Skeletal muscle satellite cell (primary cell): ENCODE measurements at regions not wholly inside any gene's neighbourhood (a gene's known extent, or its start where the extent isn't known, plus 50 kb on each side); places are given as distances from the start of the nearest gene placed in this dataset.

ENCODE experiments used
- H3K27me3 ChIP-seq: 2 replicates; pipeline ENCODE4 v1.7.0; 2013; ENCODE audit warnings: low read length; ENCODE audit not compliant: control insufficient read depth, insufficient read depth
- H3K36me3 ChIP-seq: 2 replicates; pipeline ENCODE4 v1.7.0; 2013; ENCODE audit warnings: mild to moderate bottlenecking, control low read depth, low read length; ENCODE audit not compliant: insufficient read depth
- H3K4me1 ChIP-seq: 2 replicates; pipeline ENCODE4 v1.7.0; 2013; ENCODE audit warnings: low read length; ENCODE audit not compliant: control insufficient read depth, insufficient read depth
- H3K4me2 ChIP-seq: 2 replicates; pipeline ENCODE4 v1.7.0; 2013; ENCODE audit warnings: mild to moderate bottlenecking, low read length
- H3K4me3 ChIP-seq: 2 replicates; pipeline ENCODE4 v1.7.0; 2013; ENCODE audit warnings: low read length
- H3K9ac ChIP-seq: 2 replicates; pipeline ENCODE4 v1.7.0; 2013; ENCODE audit warnings: mild to moderate bottlenecking, low read depth, low read length, moderate library complexity
- H3K9me3 ChIP-seq: replicated peaks from 2 replicates; pipeline ENCODE4 v1.7.0; 2013; ENCODE audit warnings: mild to moderate bottlenecking, control low read depth, low read length

DNA sequence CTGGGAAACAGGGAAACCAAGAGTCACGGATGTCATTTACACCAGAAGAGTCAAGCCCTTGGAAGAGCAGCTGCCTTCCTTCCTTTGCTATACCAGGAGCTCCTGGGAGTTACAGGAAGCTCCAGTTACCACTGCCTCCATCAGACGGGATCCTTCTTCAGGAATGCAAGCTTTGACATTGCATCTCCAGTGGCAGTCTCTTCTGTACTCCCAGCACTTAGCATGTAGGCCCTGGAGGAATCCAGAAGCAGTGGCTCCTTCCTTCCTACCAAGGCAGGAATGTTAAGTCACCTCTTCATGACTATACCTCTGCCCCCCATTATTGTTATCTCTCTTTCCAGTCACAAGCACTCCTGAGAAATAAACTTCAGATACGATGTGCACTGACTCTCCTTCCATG lies 836.0 kb downstream of the MAFB start:
- Histone ChIP-seq H3K9me3 (no peaks in the 10 kb centered on the region), H3K4me3 (no peak overlapping the region), H3K9ac (no peak overlapping the region), H3K4me1 (peaks cover 64% of the 10 kb centered on the region), H3K4me2 (no peak overlapping the region), H3K36me3 (no peaks in the 10 kb centered on the region), H3K27me3 (no peaks in the 10 kb centered on the region)

DNA sequence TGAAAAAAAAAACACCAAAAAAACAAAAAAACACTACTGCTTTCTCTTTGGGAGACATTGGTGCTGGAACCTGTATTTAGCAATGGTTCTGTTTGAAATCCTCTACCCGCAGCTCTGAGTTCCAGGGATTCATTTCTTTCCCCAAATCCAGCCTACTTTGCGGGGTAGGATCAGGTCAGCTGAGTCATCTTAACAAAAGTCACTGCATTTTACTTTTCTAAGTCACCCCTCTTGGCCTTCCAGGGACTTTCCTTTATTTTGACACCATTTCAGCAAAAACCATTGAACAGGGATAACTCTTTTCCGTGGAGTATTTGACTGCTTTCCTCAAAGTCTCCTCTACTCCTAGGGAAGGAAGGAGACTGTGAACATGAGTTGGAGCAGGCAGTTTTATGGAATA lies 837.6 kb downstream of the MAFB start:
- Histone ChIP-seq H3K27me3 (no peaks in the 10 kb centered on the region), H3K4me2 (no peak overlapping the region), H3K9ac (no peak overlapping the region), H3K36me3 (no peaks in the 10 kb centered on the region), H3K4me1 (peaks cover 64% of the 10 kb centered on the region), H3K9me3 (no peaks in the 10 kb centered on the region), H3K4me3 (no peak overlapping the region)

DNA sequence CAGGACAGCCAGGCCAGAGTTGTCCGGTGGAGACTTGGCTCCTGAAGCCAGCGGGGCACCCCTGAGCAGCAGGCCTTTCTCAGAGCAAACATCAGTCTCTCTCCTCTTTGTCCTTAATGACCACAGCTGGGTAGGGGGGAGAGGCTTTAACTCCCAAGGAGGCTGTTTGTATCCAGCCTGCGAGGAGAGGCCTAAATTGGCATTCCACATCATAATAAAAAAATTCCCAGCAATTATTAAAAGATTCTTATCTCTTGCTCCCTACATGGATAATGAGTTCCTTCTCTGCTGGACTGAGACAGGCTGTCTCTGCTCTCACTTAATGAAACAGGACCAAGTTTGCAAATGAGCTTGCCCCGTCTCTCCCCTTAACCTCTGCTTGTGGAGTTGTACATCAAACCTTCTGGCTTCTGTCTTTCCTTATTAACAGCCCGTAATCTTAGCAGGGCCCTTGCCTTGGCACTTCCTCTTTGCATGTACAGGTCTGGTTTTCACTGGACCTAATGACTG lies 838.2 kb downstream of the MAFB start:
- H3K27me3 ChIP-seq: no peaks in the 10 kb centered on the region
- H3K36me3 ChIP-seq: no peaks in the 10 kb centered on the region
- H3K9ac ChIP-seq: no peak overlapping the region
- peaks cover 59% of the 10 kb centered on the region for H3K4me1 ChIP-seq
- no peak overlapping the region for H3K4me3 ChIP-seq
- no peak overlapping the region for H3K4me2 ChIP-seq
- no peaks in the 10 kb centered on the region for H3K9me3 ChIP-seq

DNA sequence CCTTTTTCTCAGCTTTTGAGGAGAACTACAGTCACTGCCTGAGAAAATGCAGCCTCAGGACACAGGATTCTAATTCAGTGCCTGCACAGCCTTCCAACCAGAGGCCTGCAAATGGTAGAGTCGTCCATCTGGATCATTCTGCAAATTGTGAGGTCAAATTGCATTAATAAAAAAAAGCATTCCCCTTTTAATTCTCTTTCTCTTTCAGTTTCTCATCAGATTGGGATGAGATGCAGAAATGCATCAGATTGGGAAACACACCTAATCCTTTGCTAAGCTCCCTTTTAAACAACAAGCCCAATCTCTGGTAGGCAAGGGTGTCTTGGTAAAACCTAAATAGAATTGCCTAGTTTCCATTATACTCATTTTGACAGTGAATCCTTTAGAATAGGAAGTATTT lies 838.8 kb downstream of the MAFB start:
- no peaks in the 10 kb centered on the region for H3K9me3 ChIP-seq
- no peak overlapping the region for H3K4me3 ChIP-seq
- H3K36me3 ChIP-seq: no peaks in the 10 kb centered on the region
- H3K9ac ChIP-seq: peak overlapping the region; percentile 14
- H3K4me1 ChIP-seq: peaks cover 52% of the 10 kb centered on the region
- no peak overlapping the region for H3K4me2 ChIP-seq
- H3K27me3 ChIP-seq: peaks cover 4% of the 10 kb centered on the region

DNA sequence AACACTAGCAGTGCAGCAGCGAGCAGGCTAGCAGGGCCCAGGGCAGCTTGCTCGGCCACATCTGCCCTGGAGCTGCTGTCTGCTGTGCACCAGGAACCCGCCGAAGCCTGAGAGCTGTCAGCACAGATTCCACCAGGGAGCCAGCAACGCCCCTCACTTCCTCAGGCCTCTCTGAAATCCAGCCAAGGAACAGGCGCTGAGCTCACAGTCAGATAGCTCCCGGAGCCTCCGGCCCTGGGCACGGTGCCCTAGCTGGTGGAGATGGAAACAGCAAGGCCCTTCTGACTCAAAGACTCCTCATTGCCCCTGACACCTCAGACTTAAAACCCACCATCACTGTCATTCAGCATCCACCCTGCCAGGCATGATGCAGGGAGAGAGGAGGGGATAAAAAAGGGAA lies 839.4 kb downstream of the MAFB start:
- Histone ChIP-seq H3K4me1 (peaks cover 51% of the 10 kb centered on the region), H3K9me3 (no peaks in the 10 kb centered on the region)

DNA sequence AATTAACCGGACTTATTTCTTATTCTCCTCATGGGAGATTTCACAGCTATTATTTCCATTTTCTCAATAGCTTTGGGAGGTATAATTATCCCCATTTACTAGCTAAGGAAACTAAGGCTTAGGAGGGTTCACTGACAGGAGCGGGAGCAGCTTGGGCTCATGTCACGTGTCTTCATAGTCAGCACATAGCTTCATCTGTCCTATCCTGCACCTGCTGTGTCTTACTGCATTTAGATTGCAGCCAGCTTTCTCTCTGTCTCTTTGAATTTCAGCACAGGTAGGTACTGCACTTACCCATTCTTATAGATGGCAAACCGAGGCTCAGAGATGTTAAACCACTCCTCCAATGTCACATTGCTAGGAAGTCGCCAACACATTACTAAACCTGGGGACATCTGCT lies 839.9 kb downstream of the MAFB start:
- Histone ChIP-seq H3K9ac (no peak overlapping the region), H3K27me3 (peaks cover 4% of the 10 kb centered on the region), H3K4me3 (no peak overlapping the region), H3K4me2 (peak overlapping the region; percentile 41), H3K9me3 (no peaks in the 10 kb centered on the region), H3K4me1 (peaks cover 47% of the 10 kb centered on the region), H3K36me3 (no peaks in the 10 kb centered on the region)

More for the DNA sequence above, 839.4 kb downstream of the MAFB start:
- Histone ChIP-seq H3K27me3 (peaks cover 4% of the 10 kb centered on the region), H3K9ac (peak overlapping the region; percentile 14), H3K4me2 (peak overlapping the region; percentile 41), H3K36me3 (no peaks in the 10 kb centered on the region), H3K4me3 (no peak overlapping the region)

DNA sequence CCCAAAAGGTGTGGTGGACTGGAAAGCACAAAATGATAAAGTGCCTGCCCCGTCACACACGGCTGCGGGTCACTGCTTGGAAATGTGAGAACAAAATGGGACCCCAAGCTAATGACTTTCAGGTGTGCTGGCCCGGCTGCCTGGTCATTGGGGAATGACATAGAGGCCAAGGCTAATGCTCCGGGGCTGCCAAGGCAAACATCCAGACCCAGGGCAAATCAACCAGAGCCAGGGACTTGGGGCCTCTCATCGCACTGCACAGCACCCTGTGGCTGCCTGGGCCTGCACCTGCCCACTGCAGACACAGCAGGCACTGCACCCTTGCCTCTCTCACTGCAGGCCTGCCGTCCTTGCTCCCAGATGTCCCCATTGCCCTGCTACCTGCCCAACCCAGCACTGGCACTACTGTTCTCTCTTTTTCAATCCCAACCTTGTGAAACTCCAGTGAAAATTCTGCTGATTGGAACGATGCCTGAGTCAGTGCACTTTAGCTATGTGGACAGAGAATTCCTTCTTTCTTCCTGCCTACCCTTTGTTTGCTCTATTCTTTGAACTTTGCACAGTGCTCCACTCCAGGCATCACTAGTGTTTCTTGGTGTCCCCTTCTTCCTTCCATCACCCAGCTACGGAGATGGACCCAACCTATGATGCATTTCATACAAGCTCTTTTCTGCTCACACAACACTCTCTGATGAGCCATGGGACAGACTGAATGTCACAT lies 849.5 kb downstream of the MAFB start:
- H3K27me3 ChIP-seq: no peaks in the 10 kb centered on the region
- no peaks in the 10 kb centered on the region for H3K9me3 ChIP-seq
- no peaks in the 10 kb centered on the region for H3K36me3 ChIP-seq
- H3K4me2 ChIP-seq: no peak overlapping the region
- no peaks in the 10 kb centered on the region for H3K4me1 ChIP-seq
- H3K4me3 ChIP-seq: no peak overlapping the region
- no peak overlapping the region for H3K9ac ChIP-seq

DNA sequence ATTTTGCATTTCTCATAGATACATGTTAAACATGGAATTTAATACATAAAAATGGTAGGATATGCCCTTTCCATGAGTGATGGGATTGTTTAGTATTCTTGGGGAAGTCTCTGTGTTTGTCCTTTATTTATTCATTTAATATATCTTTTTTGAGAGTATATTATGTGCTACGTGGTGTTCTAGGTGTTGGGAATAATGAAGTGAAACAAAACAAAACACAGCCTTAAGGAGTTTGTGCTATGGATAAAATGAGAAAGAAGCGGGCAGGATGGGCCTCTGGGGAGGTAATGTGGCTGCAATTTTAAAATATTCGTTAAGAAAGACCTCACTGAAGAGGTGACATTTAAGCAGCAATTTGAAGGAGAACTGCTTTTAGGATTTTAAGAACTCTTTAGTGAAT lies 851.5 kb downstream of the MAFB start:
- H3K9ac ChIP-seq: no peak overlapping the region
- H3K36me3 ChIP-seq: no peaks in the 10 kb centered on the region
- H3K4me2 ChIP-seq: no peak overlapping the region
- H3K4me1 ChIP-seq: no peaks in the 10 kb centered on the region
- no peak overlapping the region for H3K4me3 ChIP-seq
- no peaks in the 10 kb centered on the region for H3K27me3 ChIP-seq
- no peaks in the 10 kb centered on the region for H3K9me3 ChIP-seq

DNA sequence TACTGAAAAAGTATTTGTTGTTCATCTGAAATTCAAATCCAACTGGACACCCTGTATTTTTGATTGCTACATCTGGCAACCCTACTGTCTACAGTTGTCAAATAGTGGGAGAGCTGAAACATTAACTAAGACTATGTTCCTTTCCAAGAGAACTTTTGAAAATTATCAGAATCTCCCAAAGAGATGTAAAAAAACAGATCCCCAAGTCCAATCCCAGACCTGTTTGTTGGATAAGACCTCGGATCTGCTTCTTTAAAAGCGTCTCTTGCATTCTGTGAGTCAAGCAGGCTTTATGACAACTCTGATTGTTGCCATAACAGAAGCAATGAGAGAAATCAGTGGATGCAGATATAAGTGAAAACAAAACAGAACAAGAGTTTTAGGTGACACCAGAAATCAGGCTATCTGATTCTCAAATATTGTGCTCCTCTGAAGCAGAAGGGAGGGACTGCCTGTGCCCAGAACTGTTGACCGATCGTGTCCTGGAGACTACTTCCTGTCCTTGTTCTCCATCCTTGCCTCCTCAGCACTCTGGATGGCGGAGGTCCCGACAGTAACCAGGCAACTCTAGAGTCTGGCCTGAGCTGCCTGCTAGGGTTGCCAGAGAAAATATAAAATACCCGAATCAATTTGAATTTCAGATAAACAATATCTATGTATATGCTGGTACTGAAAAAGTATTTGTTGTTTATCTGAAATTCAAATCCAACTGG lies 853.8 kb downstream of the MAFB start:
- no peaks in the 10 kb centered on the region for H3K36me3 ChIP-seq
- H3K4me1 ChIP-seq: no peaks in the 10 kb centered on the region

DNA sequence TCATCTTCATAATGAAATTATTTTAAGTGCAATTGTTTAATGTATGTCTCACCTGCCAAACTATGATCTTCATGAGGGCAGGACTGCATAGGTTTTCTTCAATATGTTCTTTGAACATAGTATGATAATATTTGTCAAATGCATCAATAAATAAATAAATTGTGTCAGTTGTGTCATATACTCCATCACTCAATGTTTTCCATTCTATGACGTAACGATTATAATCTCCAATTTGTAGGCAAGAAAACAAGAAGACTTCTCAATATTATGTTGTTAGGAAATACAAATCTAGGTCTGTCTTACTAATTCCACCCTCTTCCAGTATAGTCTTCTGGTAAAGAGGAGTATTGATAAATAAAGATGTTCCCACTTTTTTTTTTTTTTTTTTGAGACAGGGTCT lies 858.1 kb downstream of the MAFB start:
- H3K9ac ChIP-seq: no peak overlapping the region
- H3K4me1 ChIP-seq: no peaks in the 10 kb centered on the region
- peaks cover 34% of the 10 kb centered on the region for H3K27me3 ChIP-seq
- no peak overlapping the region for H3K4me3 ChIP-seq
- H3K9me3 ChIP-seq: no peaks in the 10 kb centered on the region
- no peaks in the 10 kb centered on the region for H3K36me3 ChIP-seq
- H3K4me2 ChIP-seq: no peak overlapping the region

More for the DNA sequence above, 853.8 kb downstream of the MAFB start:
- Histone ChIP-seq H3K9ac (no peak overlapping the region), H3K4me3 (no peak overlapping the region), H3K27me3 (peaks cover 13% of the 10 kb centered on the region), H3K4me2 (no peak overlapping the region), H3K9me3 (no peaks in the 10 kb centered on the region)

DNA sequence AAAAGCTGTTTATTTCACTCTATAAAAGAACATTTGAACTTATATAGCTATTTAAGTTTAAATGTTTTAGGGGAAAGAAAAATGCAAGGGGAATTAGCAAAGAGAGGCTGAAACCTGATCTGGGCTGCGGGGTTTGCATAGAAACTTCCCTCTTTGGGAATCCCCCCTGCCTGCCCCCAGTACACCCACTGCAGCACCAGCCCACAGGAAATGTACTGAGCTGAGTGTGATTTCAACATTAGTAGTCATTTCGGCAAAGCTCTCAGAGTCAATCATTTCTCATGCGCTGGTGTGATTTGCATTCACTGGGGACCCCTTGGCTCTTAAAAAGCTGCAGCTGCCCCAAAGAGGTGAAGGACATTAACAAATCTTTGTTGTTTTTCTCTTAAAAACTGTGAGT lies 859.4 kb downstream of the MAFB start:
- no peaks in the 10 kb centered on the region for H3K9me3 ChIP-seq
- no peaks in the 10 kb centered on the region for H3K4me1 ChIP-seq
- H3K4me3 ChIP-seq: no peak overlapping the region
- no peak overlapping the region for H3K4me2 ChIP-seq
- no peaks in the 10 kb centered on the region for H3K36me3 ChIP-seq
- no peak overlapping the region for H3K9ac ChIP-seq
- peaks cover 45% of the 10 kb centered on the region for H3K27me3 ChIP-seq

DNA sequence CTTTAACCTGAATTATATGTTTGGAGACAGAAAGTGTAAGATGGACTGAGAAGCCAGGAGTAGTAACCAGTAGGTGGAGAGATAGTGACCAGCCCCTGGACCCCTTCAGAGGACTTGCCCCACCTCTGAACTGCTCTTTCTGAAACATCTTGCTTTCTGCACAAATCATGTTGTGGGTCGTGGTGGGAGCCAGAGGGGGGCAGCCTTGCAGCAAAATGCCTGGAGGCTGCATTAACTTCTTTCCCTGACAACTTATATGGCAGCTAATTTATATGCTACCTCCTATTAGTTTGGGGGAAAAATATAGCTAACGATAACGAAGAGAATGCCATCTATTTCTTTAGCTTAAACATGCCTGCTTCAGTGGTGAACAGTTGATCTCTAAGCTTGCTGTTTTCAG lies 859.8 kb downstream of the MAFB start:
- Histone ChIP-seq H3K9me3 (no peaks in the 10 kb centered on the region), H3K9ac (no peak overlapping the region), H3K27me3 (peaks cover 47% of the 10 kb centered on the region), H3K4me3 (no peak overlapping the region), H3K36me3 (no peaks in the 10 kb centered on the region), H3K4me2 (no peak overlapping the region), H3K4me1 (no peaks in the 10 kb centered on the region)
